VCaP (cell line): ENCODE measurements at regions not wholly inside any gene's neighbourhood (a gene's known extent, or its start where the extent isn't known, plus 50 kb on each side); places are given as distances from the start of the nearest gene placed in this dataset.

Experiments
- H3K27ac ChIP-seq: fragments of 450-650 bp; 2 replicates; pipeline ENCODE4 v1.5.1; 2017
- CTCF ChIP-seq: fragments of 450-650 bp; conservative IDR thresholded peaks from 2 replicates; pipeline ENCODE4 v1.5.1; 2017; ENCODE audit warnings: mild to moderate bottlenecking, moderate library complexity

GRCh38 chr20:48458601-48459385, 369.0 kb downstream of the PREX1 start:
- no peak for TF ChIP-seq CTCF
- H3K27ac ChIP-seq: no peak overlapping the region

- no peak for TF ChIP-seq CTCF
- H3K27ac ChIP-seq: no peak overlapping the region
Measured at GRCh38 chr20:48458003-48458377, 369.8 kb downstream of the PREX1 start.

GRCh38 chr20:48457193-48458002, 370.4 kb downstream of the PREX1 start:
- no peak for TF ChIP-seq CTCF
- H3K27ac ChIP-seq: no peak overlapping the region

- TF ChIP-seq CTCF: no peak
- H3K27ac ChIP-seq: no peak overlapping the region
Measured at GRCh38 chr20:48456366-48457192, 371.2 kb downstream of the PREX1 start.

- H3K27ac ChIP-seq: no peak overlapping the region
- no peak for TF ChIP-seq CTCF
Measured at GRCh38 chr20:48455651-48456365, 372.0 kb downstream of the PREX1 start.

GRCh38 chr20:48454671-48455490, 372.9 kb downstream of the PREX1 start:
- TF ChIP-seq CTCF: no peak
- no peak overlapping the region for H3K27ac ChIP-seq
